HFFc6 (cell line): ENCODE measurements at regions not wholly inside any gene's neighbourhood (a gene's known extent, or its start where the extent isn't known, plus 50 kb on each side); places are given as distances from the start of the nearest gene placed in this dataset.

Experiments
- DNase-seq: peaks from one replicate; pipeline ENCODE4 v3.0.0-alpha.2; 2018
- H3K27ac Mint-ChIP-seq: 2 replicates; pipeline ENCODE4 v1.8.0; 2020; ENCODE audit warnings: mild to moderate bottlenecking, mixed read lengths
- H3K27me3 Mint-ChIP-seq: 2 replicates; pipeline ENCODE4 v1.8.0; 2021; ENCODE audit warnings: mild to moderate bottlenecking, moderate library complexity, mixed read lengths; ENCODE audit not compliant: insufficient read depth
- H3K36me3 Mint-ChIP-seq: 2 replicates; pipeline ENCODE4 v1.8.0; 2021; ENCODE audit warnings: low read depth, mixed read lengths
- H3K4me1 Mint-ChIP-seq: 2 replicates; pipeline ENCODE4 v1.8.0; 2020; ENCODE audit warnings: low read depth, mixed read lengths
- H3K4me3 Mint-ChIP-seq: 2 replicates; pipeline ENCODE4 v1.8.0; 2020; ENCODE audit warnings: mild to moderate bottlenecking, moderate library complexity, mixed read lengths
- H3K9me3 Mint-ChIP-seq: 2 replicates; pipeline ENCODE4 v1.8.0; 2020; ENCODE audit warnings: mild to moderate bottlenecking, mixed read lengths
- TF ChIP-seq, protein P1 (sequence below): fragments of 200-600 bp; sonication (generic); IDR thresholded peaks from 2 replicates; pipeline ENCODE4 v1.5.0; 2021; ENCODE audit warnings: antibody characterized with exemption, mild to moderate bottlenecking

DNA sequence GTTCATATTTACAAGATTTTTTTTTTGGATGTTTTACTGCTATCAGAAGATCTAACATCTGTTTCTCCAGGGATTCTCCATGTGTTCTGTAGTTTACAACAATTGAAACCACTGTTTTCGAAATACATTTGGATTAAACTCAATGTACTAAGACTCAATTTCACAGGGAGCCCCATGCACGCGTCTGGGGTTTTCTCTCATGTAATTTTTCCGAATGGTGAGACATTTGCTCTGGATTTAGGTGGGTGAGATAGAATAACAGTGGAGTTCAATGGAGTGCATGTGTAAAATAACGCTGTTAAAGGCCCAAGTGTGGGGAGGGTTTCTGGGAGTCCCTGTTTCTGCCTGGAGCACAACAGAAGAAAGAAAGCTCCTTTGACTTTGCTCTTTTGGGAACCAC, 330.3 kb downstream of the TSHZ3 start:
- Mint-ChIP-seq H3K4me1 (no peaks in the 10 kb centered on the region), H3K27ac (no peak overlapping the region), H3K27me3 (peaks cover 4% of the 10 kb centered on the region), H3K36me3 (no peaks in the 10 kb centered on the region), H3K9me3 (no peaks in the 10 kb centered on the region; the same call in 1 of the 2 replicates), H3K4me3 (no peak overlapping the region)
- TF ChIP-seq, protein P1, sequence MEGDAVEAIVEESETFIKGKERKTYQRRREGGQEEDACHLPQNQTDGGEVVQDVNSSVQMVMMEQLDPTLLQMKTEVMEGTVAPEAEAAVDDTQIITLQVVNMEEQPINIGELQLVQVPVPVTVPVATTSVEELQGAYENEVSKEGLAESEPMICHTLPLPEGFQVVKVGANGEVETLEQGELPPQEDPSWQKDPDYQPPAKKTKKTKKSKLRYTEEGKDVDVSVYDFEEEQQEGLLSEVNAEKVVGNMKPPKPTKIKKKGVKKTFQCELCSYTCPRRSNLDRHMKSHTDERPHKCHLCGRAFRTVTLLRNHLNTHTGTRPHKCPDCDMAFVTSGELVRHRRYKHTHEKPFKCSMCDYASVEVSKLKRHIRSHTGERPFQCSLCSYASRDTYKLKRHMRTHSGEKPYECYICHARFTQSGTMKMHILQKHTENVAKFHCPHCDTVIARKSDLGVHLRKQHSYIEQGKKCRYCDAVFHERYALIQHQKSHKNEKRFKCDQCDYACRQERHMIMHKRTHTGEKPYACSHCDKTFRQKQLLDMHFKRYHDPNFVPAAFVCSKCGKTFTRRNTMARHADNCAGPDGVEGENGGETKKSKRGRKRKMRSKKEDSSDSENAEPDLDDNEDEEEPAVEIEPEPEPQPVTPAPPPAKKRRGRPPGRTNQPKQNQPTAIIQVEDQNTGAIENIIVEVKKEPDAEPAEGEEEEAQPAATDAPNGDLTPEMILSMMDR, result no peak
- DNase-seq, result no peak

DNA sequence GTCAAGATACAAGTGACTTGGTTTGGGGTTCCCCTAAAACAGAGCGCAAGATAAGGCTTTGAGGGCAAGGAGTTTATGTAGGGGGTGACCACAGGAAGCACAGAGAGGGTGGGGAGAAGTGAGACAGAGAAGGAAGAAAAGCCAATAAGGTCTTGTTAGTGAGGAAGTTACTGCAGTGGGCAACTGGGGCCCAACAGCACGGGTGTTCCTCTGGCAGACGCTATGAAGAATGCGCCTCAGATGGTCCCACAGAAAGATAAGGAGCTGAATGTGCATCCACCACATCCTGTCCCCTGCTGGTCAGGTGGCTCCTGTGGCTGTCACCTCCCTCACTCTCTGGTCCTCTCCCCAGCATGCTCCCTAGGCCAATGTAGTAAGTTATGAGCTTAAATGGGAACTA, 333.5 kb downstream of the TSHZ3 start:
- Mint-ChIP-seq H3K4me1 (no peaks in the 10 kb centered on the region), H3K27ac (no peak overlapping the region), H3K36me3 (no peaks in the 10 kb centered on the region), H3K27me3 (peaks cover 4% of the 10 kb centered on the region), H3K4me3 (no peak overlapping the region), H3K9me3 (no peaks in the 10 kb centered on the region; the same call in 1 of the 2 replicates)
- TF ChIP-seq, protein P1, result no peak
- no peak for DNase-seq

DNA sequence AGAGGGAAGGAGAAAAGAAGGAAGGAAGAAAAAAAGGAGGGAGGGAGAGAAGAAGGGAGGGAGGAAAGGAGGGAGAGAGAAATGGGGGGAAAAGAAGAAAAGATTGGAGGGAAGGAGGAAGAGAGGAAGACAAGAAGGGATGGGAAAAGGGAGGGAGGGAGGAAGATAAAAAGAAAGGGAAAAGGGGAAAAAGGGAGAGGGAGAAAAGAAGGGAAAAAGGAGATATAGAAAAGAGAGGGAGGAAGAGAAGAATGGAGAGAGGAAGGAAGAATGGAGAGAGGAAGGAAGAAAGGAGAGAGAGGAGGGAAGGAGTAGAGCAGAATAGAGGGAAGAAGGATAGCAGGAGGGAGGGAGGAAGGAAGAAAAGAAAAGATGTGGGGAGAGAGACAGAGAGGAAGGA, 334.6 kb downstream of the TSHZ3 start:
- Mint-ChIP-seq H3K4me1 (no peaks in the 10 kb centered on the region), H3K27ac (no peak overlapping the region), H3K27me3 (peaks cover 4% of the 10 kb centered on the region), H3K4me3 (no peak overlapping the region), H3K36me3 (no peaks in the 10 kb centered on the region), H3K9me3 (no peaks in the 10 kb centered on the region; the same call in 1 of the 2 replicates)
- TF ChIP-seq, protein P1, result no peak
- no peak for DNase-seq

DNA sequence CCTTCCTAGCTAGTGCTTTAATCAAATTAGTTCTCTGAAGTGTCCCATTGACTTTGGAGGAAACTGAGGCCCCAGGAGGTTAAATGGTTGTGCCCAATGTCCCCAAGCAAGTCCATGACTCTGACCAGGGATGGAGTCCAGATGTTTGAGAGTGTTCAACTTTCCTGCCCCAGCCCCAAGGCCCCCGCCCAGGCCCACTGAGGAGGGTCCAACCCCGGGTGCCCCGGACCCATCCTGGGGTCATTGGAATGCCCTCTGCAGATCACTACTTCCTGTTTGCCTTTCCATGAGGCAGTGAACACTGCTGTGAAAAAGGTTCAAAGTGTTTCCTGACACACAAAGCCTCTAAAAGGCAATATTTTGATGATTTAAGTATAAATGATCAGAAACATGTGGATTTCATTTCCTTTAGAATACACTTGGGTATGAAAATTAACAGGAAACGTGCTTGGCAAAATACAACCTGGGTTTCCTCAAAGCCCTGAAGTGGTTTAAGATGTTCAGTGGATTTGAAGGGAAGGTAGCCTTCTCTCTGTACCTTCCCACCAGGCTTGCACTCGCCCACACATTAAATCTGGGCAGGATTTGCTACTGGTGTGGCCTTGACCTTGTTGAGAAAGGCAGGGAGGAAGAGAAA, 335.7 kb downstream of the TSHZ3 start:
- peaks cover 4% of the 10 kb centered on the region for H3K27me3 Mint-ChIP-seq
- H3K4me1 Mint-ChIP-seq, result no peaks in the 10 kb centered on the region
- DNase-seq, result no peak
- no peaks in the 10 kb centered on the region for H3K36me3 Mint-ChIP-seq
- H3K4me3 Mint-ChIP-seq, result no peak overlapping the region
- TF ChIP-seq, protein P1, result no peak
- no peak overlapping the region for H3K27ac Mint-ChIP-seq
- H3K9me3 Mint-ChIP-seq, result no peaks in the 10 kb centered on the region; the same call in 1 of the 2 replicates

DNA sequence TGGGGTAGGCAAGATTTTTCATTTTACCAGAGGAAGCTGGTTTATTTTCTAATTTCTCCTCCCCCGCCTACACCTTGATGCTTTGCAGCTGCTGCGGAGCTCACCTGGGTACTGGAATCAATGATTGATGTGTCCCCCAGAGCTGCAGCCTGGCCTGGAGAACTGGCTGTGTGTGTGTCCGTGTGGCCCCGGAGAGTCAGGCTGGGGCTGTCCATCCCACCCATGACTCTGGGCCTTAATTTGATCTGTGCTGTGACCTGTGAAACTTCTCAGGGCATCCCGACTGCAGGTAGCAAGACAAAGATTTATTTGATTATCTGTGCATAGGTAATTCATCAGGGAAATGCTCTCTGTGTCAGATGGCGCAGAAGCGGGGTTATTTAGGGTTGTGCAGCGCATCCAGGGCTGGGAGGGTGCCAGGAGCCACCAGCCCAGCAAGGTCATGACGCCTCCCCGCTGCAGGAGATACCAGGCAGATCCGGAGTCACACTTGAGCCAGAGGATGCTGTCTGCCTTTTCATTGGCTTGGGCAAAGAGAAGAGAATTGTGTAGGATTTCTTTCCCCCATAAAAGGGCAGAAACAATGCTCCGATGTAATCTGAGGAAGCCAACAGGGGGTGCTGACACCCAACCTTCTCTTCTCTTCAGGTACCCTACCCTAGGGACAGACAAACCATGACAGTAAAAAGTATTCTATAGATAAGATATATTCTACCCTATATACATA, 346.6 kb downstream of the TSHZ3 start:
- Mint-ChIP-seq H3K4me1 (no peaks in the 10 kb centered on the region), H3K9me3 (no peaks in the 10 kb centered on the region), H3K27ac (no peak overlapping the region), H3K4me3 (no peak overlapping the region), H3K27me3 (peaks cover 3% of the 10 kb centered on the region), H3K36me3 (no peaks in the 10 kb centered on the region)
- TF ChIP-seq, protein P1, result no peak
- no peak for DNase-seq
